K562 (cell line): ENCODE measurements at regions not wholly inside any gene's neighbourhood (a gene's known extent, or its start where the extent isn't known, plus 50 kb on each side); places are given as distances from the start of the nearest gene placed in this dataset.

Source experiments
- ATAC-seq: fragments of 200-7000 bp; cut with Tn5 transposase; 3 replicates; pipeline ENCODE4 v1.9.1; 2020; ENCODE audit warnings: moderate library complexity
- BruUV-seq: library from RNA; stranded (reverse); fragments of 400-500 nt; replicated peaks from 2 replicates; lab custom pipeline; 2021; lab: Mats Ljungman, UMichigan
- CTCF ChIA-PET: fragments of 300-600 bp; formaldehyde crosslinking; extraction: SDS; loops from one replicate; lab custom pipeline; 2021; ENCODE audit warnings: low intra/inter-chr PET ratio; lab: Yijun Ruan, JAX
- POLR2A ChIA-PET: fragments of 300-600, 350-650 bp; sonication (Branson Sonifier 250); formaldehyde crosslinking; extraction: SDS; loops from one replicate; lab custom pipeline; 2021; ENCODE audit warnings: antibody characterized with exemption, inconsistent platforms; lab: Yijun Ruan, JAX
- DNase-seq, 4 experiments: peaks; one replicate each; pipeline versions ENCODE4 v3.0.0 to v3.0.0-alpha.2; 2011 to 2018; ENCODE audit warnings: low spot score in 3 of 4, mixed read lengths in 3 of 4; ENCODE audit errors: extremely low read depth in 1 of 4
- FAIRE-seq: peaks from 2 replicates; lab custom pipeline; 2011; peaks lifted over from hg19 to GRCh38; lab: Jason Lieb, UNC
- H2AFZ ChIP-seq: 2 replicates; pipeline ENCODE4 v1.6.0; 2011; ENCODE audit warnings: low read depth, low read length, control low read depth, inconsistent platforms
- H3K27ac ChIP-seq: fragments of 200-600 bp; 3 replicates; pipeline ENCODE4 v1.8.0; 2011; ENCODE audit warnings: low read depth, mild to moderate bottlenecking, control low read depth, inconsistent platforms, low read length, moderate library complexity, mixed read lengths; ENCODE audit errors: extremely low read depth
- H3K27me3 ChIP-seq, 2 experiments: fragments of 300-600 bp in 1 of 2; 2 replicates in 1 of 2; 3 replicates in 1 of 2; pipeline versions ENCODE4 v1.6.0 to v1.8.0; 2011; ENCODE audit warnings: inconsistent platforms in 2 of 2, low read length in 2 of 2, mild to moderate bottlenecking in 1 of 2, mixed read lengths in 1 of 2, moderate library complexity in 1 of 2; ENCODE audit not compliant: control insufficient read depth in 2 of 2, insufficient read depth in 2 of 2
- H3K36me3 ChIP-seq: fragments of 300-600 bp; 3 replicates; pipeline ENCODE4 v1.8.0; 2011; ENCODE audit warnings: mild to moderate bottlenecking, low read length, inconsistent platforms; ENCODE audit not compliant: control insufficient read depth, insufficient read depth
- H3K4me1 ChIP-seq, 2 experiments: fragments of 200-600 bp in 1 of 2; replicated peaks in 1 of 2; 2 replicates in 1 of 2; 3 replicates in 1 of 2; pipeline versions ENCODE4 v1.5.1 to v1.8.0; 2011; ENCODE audit warnings: inconsistent platforms in 2 of 2, low read length in 2 of 2, mild to moderate bottlenecking in 1 of 2, mixed read lengths in 1 of 2, moderate library complexity in 1 of 2; ENCODE audit not compliant: control insufficient read depth in 2 of 2, insufficient read depth in 2 of 2
- H3K4me2 ChIP-seq: 2 replicates; pipeline ENCODE4 v1.6.1; 2011; ENCODE audit warnings: low read length, control low read depth, inconsistent platforms, mixed read lengths; ENCODE audit not compliant: insufficient read depth
- H3K4me3 ChIP-seq: fragments of 200-600 bp; sonication (generic), shearing (Covaris generic); 2 replicates; pipeline ENCODE4 v1.5.1; 2016; ENCODE audit warnings: control low read depth, inconsistent platforms
- H3K79me2 ChIP-seq: fragments of 200-600 bp; 3 replicates; pipeline ENCODE4 v1.8.0; 2011; ENCODE audit warnings: low read length, inconsistent platforms; ENCODE audit not compliant: control insufficient read depth, insufficient read depth
- H3K9ac ChIP-seq, 2 experiments: 2 replicates each; pipeline versions ENCODE4 v1.6.0 to v1.6.1; 2011; ENCODE audit warnings: low read depth in 2 of 2, low read length in 2 of 2, control low read depth in 1 of 2, inconsistent platforms in 1 of 2, mild to moderate bottlenecking in 1 of 2, mixed read lengths in 1 of 2; ENCODE audit not compliant: insufficient read depth in 1 of 2
- H3K9me1 ChIP-seq: one replicate; pipeline ENCODE4 v1.6.0; 2011; ENCODE audit warnings: inconsistent platforms, mild to moderate bottlenecking, low read length, moderate library complexity; ENCODE audit not compliant: control insufficient read depth, insufficient read depth
- H3K9me3 ChIP-seq: replicated peaks from 2 replicates; pipeline ENCODE4 v1.5.1; 2011; ENCODE audit warnings: low read depth, low read length, inconsistent platforms; ENCODE audit not compliant: control insufficient read depth, insufficient read depth
- H4K20me1 ChIP-seq: replicated peaks from 2 replicates; pipeline ENCODE4 v1.6.1; 2011; ENCODE audit warnings: low read length, inconsistent platforms, mixed read lengths; ENCODE audit not compliant: control insufficient read depth, insufficient read depth
- CCNT2 ChIP-seq: IDR thresholded peaks from 2 replicates; pipeline ENCODE4 v1.6.1; 2011; ENCODE audit warnings: borderline replicate concordance, low read depth, mild to moderate bottlenecking, moderate library complexity, mixed read lengths, low read length; ENCODE audit not compliant: insufficient read length; ENCODE audit errors: extremely low read depth
- EP300 ChIP-seq: IDR thresholded peaks from 2 replicates; pipeline ENCODE4 v1.6.1; 2012; ENCODE audit warnings: low read length, improper control_type of control experiment
- ESRRB ChIP-seq: fragments of 250-450 bp; sonication (Bioruptor Pico); IDR thresholded peaks from 2 replicates; pipeline ENCODE4 v1.5.0; 2020; ENCODE audit warnings: mild to moderate bottlenecking, moderate library complexity, borderline replicate concordance
- HEY1 ChIP-seq: fragments of 250-450 bp; sonication (Bioruptor Pico); IDR thresholded peaks from 2 replicates; pipeline ENCODE4 v1.5.0; 2020; ENCODE audit warnings: mild to moderate bottlenecking, moderate library complexity, borderline replicate concordance
- RBM22 ChIP-seq: fragments of 200-400 bp; formaldehyde crosslinking; IDR thresholded peaks from 2 replicates; pipeline ENCODE4 v1.6.1; 2018; ENCODE audit warnings: low read length, low read depth; ENCODE audit not compliant: poor library complexity, severe bottlenecking
- RFX7 ChIP-seq: fragments of 250-450 bp; sonication (Bioruptor Pico); IDR thresholded peaks from 2 replicates; pipeline ENCODE4 v1.5.1; 2021; ENCODE audit warnings: mild to moderate bottlenecking
- SRF ChIP-seq, 2 experiments: fragments of 250-450, 450-650 bp in 1 of 2; sonication (Bioruptor Pico) in 1 of 2; sonication (generic) in 1 of 2; formaldehyde crosslinking; IDR thresholded peaks; 2 replicates each; pipeline versions ENCODE4 v1.5.0 to v1.5.1; 2020 to 2022; ENCODE audit warnings: mild to moderate bottlenecking in 1 of 2, missing genetic modification reagents in 1 of 2
- TAF1 ChIP-seq: IDR thresholded peaks from 2 replicates; pipeline ENCODE4 v1.6.1; 2011; ENCODE audit warnings: mild to moderate bottlenecking, low read length, moderate library complexity; ENCODE audit not compliant: insufficient read depth, control insufficient read depth, severe bottlenecking; ENCODE audit errors: extremely low read depth
- TBP ChIP-seq: optimal IDR thresholded peaks from 2 replicates; pipeline ENCODE3; 2011; ENCODE audit warnings: low read depth, low read length, improper control_type of control experiment
- ZBTB1 ChIP-seq: sonication (generic); formaldehyde crosslinking; IDR thresholded peaks from 2 replicates; pipeline ENCODE4 v1.8.1; 2023; ENCODE audit warnings: missing genetic modification reagents, low read depth, mild to moderate bottlenecking, borderline replicate concordance
- ZFP36 ChIP-seq: fragments of 150-350 bp; IDR thresholded peaks from 2 replicates; pipeline ENCODE4 v1.6.1; 2018; ENCODE audit warnings: low read length, low read depth; ENCODE audit not compliant: partially characterized antibody
- ZNF239 ChIP-seq: fragments of 250-450 bp; sonication (Bioruptor Pico); IDR thresholded peaks from 2 replicates; pipeline ENCODE4 v1.4.0; 2020; ENCODE audit warnings: mild to moderate bottlenecking
- ZNF695 ChIP-seq: fragments of 450-650 bp; formaldehyde crosslinking; IDR thresholded peaks from 2 replicates; pipeline ENCODE4 v1.4.0; 2020; ENCODE audit warnings: mild to moderate bottlenecking, moderate library complexity
- ZSCAN32 ChIP-seq: fragments of 450-650 bp; formaldehyde crosslinking; IDR thresholded peaks from 2 replicates; pipeline ENCODE4 v1.4.0; 2020; ENCODE audit warnings: mild to moderate bottlenecking, moderate library complexity
- WGBS: fragments of 100-300 bp; shearing (Covaris generic); methylation state at CpG from one replicate; pipeline ENCODE4 v1.1.6; 2016; ENCODE audit warnings: low coverage, mixed read lengths; ENCODE audit not compliant: insufficient coverage; ENCODE audit errors: missing lambda C conversion rate; 5-methylcytosine and 5-hydroxymethylcytosine counted together
- in situ Hi-C: fragments of 300-500 bp; cut with MboI; formaldehyde crosslinking; loops from 4 replicates; pipeline ENCODE4 v1.15.0; 2018; ENCODE audit warnings: inconsistent platforms, mixed read lengths
- intact Hi-C: fragments of 100-400 bp; cut with micrococcal nuclease; formaldehyde crosslinking; loops from 2 replicates; pipeline ENCODE4 v1.14.2; 2022
- TF ChIP-seq, protein P1 (sequence below): sonication (generic); formaldehyde crosslinking; IDR thresholded peaks from 2 replicates; pipeline ENCODE4 v1.8.1; 2023; ENCODE audit warnings: missing genetic modification reagents, mild to moderate bottlenecking, borderline replicate concordance
- TF ChIP-seq, protein P2 (sequence below): fragments of 250-450 bp; sonication (Bioruptor Pico); IDR thresholded peaks from 2 replicates; pipeline ENCODE4 v1.8.0; 2021; ENCODE audit warnings: borderline replicate concordance, mild to moderate bottlenecking, moderate library complexity; ENCODE audit not compliant: poor library complexity, severe bottlenecking
- TF ChIP-seq, protein P3 (sequence below): fragments of 450-650 bp; formaldehyde crosslinking; IDR thresholded peaks from 2 replicates; pipeline ENCODE4 v1.4.0; 2022; ENCODE audit warnings: missing genetic modification characterization

DNA sequence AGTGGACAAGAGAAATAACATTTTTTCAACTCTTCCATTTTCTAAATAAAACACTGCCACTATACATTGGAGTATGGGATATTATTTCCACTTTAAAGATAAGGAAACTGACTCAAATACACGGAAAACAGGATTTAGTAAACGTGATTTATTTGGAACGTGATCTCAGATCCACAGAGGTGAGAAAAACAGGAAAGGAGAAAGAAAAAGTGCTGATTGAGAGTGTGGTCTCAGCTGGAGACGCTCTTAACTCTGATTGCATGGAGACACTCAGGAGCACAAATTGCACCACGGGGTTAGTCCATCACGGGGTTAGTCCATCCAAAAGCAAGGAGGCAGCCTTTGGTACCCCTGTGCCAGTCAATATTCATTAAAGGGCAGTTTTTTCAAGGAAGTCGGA, 142.5 kb downstream of the GNAT3 start:
- POLR2A ChIA-PET = no interaction called here
- 2% methylated on average over 7 of the region's 7 CpGs for WGBS
- H3K79me2 ChIP-seq = no peaks in the 10 kb centered on the region
- no peaks in the 10 kb centered on the region for H3K4me1 ChIP-seq
- no peak overlapping the region for H2AFZ ChIP-seq
- no peak overlapping the region for H3K4me2 ChIP-seq
- ATAC-seq (no peak), FAIRE-seq (no peak), DNase-seq (no peak)
- H3K36me3 ChIP-seq = no peaks in the 10 kb centered on the region
- no peaks in the 10 kb centered on the region for H3K9me3 ChIP-seq
- intact Hi-C loops (no loop called here), in situ Hi-C loops (no loop called here)
- no peak overlapping the region for H3K27ac ChIP-seq
- H3K27me3 ChIP-seq = no peaks in the 10 kb centered on the region
- H3K9ac ChIP-seq = no peak overlapping the region
- BruUV-seq = no TSS peak
- CTCF ChIA-PET = no interaction called here
- no peak overlapping the region for H3K4me3 ChIP-seq
- no peaks in the 10 kb centered on the region for H3K9me1 ChIP-seq
- no peaks in the 10 kb centered on the region for H4K20me1 ChIP-seq
- TF ChIP-seq CCNT2 = no peak
- TF ChIP-seq ZBTB1 (CRISPR knock-in tag) = no peak
- TF ChIP-seq TAF1 = no peak
- no peak for TF ChIP-seq ZFP36
- no peak for TF ChIP-seq TBP
- TF ChIP-seq SRF (CRISPR knock-in tag; IDR thresholded peaks at IDR 0.05) = no peak
- TF ChIP-seq RFX7 (CRISPR knock-in tag) = no peak
- no peak for TF ChIP-seq ESRRB (CRISPR knock-in tag)
- TF ChIP-seq ZSCAN32 (CRISPR knock-in tag) = no peak
- TF ChIP-seq ZNF695 (CRISPR knock-in tag) = no peak
- TF ChIP-seq, protein P1, sequence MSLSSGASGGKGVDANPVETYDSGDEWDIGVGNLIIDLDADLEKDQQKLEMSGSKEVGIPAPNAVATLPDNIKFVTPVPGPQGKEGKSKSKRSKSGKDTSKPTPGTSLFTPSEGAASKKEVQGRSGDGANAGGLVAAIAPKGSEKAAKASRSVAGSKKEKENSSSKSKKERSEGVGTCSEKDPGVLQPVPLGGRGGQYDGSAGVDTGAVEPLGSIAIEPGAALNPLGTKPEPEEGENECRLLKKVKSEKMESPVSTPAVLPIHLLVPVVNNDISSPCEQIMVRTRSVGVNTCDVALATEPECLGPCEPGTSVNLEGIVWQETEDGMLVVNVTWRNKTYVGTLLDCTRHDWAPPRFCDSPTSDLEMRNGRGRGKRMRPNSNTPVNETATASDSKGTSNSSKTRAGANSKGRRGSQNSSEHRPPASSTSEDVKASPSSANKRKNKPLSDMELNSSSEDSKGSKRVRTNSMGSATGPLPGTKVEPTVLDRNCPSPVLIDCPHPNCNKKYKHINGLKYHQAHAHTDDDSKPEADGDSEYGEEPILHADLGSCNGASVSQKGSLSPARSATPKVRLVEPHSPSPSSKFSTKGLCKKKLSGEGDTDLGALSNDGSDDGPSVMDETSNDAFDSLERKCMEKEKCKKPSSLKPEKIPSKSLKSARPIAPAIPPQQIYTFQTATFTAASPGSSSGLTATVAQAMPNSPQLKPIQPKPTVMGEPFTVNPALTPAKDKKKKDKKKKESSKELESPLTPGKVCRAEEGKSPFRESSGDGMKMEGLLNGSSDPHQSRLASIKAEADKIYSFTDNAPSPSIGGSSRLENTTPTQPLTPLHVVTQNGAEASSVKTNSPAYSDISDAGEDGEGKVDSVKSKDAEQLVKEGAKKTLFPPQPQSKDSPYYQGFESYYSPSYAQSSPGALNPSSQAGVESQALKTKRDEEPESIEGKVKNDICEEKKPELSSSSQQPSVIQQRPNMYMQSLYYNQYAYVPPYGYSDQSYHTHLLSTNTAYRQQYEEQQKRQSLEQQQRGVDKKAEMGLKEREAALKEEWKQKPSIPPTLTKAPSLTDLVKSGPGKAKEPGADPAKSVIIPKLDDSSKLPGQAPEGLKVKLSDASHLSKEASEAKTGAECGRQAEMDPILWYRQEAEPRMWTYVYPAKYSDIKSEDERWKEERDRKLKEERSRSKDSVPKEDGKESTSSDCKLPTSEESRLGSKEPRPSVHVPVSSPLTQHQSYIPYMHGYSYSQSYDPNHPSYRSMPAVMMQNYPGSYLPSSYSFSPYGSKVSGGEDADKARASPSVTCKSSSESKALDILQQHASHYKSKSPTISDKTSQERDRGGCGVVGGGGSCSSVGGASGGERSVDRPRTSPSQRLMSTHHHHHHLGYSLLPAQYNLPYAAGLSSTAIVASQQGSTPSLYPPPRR = no peak
- TF ChIP-seq, protein P2, sequence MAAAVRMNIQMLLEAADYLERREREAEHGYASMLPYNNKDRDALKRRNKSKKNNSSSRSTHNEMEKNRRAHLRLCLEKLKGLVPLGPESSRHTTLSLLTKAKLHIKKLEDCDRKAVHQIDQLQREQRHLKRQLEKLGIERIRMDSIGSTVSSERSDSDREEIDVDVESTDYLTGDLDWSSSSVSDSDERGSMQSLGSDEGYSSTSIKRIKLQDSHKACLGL (CRISPR knock-in tag) = no peak
- TF ChIP-seq HEY1 = no peak
- TF ChIP-seq ZNF239 (CRISPR knock-in tag) = no peak
- no peak for TF ChIP-seq EP300
- TF ChIP-seq, protein P3, sequence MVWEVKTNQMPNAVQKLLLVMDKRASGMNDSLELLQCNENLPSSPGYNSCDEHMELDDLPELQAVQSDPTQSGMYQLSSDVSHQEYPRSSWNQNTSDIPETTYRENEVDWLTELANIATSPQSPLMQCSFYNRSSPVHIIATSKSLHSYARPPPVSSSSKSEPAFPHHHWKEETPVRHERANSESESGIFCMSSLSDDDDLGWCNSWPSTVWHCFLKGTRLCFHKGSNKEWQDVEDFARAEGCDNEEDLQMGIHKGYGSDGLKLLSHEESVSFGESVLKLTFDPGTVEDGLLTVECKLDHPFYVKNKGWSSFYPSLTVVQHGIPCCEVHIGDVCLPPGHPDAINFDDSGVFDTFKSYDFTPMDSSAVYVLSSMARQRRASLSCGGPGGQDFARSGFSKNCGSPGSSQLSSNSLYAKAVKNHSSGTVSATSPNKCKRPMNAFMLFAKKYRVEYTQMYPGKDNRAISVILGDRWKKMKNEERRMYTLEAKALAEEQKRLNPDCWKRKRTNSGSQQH (CRISPR knock-in tag) = no peak
- no peak for TF ChIP-seq RBM22
